Globus pallidus (tissue), 1 donor: ENCODE measurements at regions not wholly inside any gene's neighbourhood (a gene's known extent, or its start where the extent isn't known, plus 50 kb on each side); places are given as distances from the start of the nearest gene placed in this dataset.

ENCODE experiments used
- DNase-seq: peaks from one replicate; pipeline ENCODE4 v3.0.0-alpha.2; 2015; ENCODE audit warnings: low spot score

DNA sequence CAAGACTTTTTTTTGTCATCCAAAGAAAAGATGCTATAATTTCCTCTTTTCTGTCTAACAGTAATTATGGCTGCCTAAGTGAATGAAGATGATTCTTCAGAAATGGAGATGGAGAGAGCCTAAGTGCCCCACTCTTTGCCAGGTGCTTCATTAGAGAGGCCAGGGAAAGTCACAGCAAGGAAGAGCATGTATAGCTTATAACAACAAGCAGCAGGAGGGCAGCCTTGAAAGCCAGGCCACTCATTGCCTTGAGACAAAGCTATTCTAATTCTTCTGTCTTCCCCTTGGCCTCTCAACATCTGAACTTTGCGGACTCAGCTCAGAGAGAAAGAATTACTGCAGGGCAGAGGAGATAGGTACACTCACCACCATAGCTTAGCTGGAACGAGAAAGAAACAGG, 112.0 kb upstream of the ZNF366 start:
- DNase-seq: no peak

DNA sequence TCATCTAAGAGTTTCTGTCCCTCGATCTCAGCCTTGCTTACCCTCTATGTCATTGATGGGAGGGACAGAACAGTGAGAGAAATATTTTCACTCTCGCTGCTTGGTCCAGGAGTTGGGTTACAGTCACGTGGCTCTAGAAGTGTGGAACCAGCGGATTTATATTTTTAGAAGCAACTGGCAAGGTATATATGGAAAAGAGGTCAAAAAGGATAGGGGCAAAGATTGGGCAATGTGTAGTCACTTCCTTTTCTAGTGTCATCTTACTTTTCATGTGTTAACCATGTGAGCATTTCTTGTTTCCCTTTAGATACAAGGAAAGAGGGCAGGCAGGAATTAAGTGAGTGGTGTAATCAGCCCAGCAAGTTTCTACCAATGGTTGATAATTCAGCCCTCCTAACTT, 111.5 kb upstream of the ZNF366 start:
- no peak for DNase-seq

DNA sequence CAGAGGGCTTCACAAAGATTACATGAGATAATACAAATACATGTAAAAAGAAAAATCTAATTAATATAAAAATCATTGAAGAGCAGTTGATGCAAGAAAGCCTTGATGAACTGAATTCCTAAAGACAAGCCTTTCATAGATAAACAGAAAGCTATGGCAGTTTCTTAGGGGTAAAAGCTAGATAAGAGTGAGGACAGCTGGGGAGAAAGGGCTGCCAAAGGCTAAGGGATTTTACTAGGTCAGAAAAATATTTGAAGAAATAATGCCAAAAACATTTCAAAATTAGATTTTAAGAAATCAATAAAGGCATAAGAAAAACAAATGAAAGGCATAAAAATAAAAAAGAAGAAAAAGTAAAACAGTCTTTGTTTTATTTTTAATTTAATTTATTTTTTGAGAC, 107.9 kb upstream of the ZNF366 start:
- DNase-seq: no peak

DNA sequence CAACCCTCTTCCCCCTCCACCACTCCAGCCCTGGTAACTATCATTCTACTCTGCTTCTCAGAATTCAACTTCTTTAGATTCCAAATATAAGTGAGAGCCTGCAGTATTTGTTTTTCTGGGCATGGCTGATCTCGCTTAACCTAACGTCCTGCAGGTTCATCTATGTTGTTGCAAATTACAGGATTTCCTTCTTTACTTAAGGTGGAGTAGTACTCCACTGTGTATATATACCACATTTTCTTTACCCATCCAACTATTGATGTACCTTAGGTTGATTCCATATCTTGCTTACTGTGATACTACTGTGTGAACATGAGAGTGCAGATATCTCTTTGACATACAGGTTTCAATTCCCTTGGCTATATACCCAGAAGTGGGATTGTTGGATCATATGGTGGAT, 106.3 kb upstream of the ZNF366 start:
- no peak for DNase-seq

DNA sequence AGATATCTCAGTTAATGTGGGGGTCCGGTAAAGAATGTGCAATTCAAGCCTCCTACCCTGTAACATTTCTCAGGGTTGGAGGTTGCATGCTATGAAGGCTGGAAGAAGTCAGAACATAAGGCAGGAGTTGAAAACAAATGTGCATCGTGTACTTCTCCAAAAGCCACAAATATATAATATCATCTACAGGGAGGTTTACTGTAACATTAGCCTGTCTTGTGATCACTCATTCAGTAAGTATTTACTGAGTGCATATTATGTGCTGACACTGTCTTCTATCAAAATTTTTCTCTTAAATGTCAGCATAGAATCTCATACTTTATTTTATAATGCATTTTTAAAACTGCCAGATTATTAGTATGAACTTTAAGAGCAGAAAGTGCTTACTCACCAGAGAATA, 105.6 kb upstream of the ZNF366 start:
- no peak for DNase-seq

DNA sequence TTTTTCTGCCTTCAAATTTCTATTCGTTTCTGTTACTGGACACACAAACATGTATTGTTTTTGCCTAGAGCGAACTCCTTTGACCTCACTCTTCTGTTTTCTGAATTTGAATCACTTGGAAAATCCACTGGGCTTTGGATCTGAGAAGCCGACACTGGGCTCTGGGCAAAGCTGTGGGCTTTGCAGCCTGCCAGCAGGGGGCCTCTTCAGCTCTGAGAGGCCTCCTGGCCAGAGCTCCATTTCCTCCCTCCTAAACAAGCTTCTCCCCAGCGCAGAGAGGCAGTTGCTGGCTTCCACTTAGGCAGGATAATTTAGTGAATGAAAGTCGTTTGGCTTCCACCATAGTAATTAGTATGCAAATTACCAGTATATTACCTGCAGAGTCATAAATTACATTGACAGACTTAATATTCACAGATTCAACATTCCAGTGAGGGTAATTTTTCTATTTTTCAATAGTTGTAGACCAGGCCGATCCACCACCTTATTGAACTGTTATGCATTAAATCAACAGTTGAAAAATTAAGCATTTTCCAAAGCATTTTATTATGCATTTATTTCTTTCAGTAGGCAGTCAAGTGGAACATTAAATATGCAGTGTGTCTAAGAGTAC, 104.0 kb upstream of the ZNF366 start:
- DNase-seq: peak; percentile 95

DNA sequence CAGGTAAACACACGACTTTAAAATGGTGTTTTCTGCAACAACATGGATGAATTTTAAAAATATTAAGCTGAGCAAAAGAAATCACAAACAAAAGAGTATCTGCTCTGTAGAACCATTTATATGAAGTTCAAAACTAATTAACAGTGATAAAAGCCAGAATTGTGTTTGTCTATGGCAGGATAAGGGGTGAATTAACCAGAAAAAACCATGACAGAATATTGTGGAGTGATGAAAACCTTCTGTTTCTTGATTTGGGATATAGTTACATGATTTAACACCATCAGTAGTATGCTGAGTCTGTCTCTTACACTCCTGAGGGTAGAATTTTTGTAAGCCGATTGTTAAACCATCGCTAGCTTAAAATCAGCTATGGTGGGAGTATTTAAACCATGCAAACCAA, 101.7 kb upstream of the ZNF366 start:
- DNase-seq: no peak

DNA sequence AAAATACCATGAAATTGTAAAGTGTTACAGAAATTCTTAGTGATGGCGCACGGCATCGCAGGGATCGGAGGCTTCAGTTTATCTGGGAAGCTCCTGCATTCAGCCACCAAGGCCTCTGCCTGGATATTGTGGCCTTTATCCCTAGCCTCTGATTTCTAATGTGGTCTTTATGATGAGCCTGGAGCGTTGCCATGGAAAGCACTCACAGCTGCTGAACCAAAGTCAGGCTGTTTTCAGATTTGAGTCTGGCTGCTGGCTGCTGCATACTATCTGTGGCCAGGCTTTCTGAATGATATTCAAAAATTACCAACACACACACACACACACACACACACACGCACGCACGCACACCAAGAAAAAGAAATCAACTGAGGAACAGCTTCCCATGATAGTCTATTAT, 101.1 kb upstream of the ZNF366 start:
- DNase-seq: peak; percentile 90

DNA sequence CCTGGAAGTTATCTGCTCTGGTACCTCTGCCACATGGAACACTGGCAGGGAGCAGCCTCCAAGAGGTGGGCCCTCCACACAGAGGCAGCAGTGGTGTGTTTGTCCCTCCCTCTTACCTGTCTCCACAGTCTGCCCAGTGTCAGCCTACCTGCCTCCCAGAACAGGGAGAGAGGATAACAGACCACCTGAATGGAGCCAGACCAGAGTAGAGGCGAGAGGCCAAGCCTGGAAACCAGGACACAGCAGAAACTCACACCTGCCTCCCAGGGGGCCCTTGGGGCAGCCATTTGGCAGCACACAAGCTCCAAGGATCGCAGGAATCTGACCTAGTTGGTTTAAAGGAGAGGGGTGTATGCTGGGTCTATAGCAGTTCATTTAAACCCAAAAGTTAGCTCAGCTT, 100.2 kb upstream of the ZNF366 start:
- no peak for DNase-seq

DNA sequence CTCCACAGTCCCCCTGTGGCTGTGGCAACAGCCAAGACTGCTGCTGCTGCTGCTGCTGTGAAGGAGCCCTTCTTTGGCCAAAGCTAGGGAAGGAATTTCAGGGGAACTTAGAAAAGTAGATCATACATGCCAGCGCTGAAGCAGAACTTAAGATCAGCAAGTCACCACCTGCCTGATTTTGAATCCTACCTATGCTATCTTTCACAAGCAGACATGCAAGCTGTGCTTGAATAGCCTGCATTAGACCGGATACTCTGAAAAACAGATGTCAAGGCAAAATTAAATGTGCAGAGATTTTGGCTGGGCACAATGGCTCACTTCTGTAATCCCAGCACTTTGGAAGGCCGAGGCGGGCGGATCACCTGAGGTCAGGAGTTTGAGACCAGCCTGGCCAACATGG, 99.3 kb upstream of the ZNF366 start:
- no peak for DNase-seq

DNA sequence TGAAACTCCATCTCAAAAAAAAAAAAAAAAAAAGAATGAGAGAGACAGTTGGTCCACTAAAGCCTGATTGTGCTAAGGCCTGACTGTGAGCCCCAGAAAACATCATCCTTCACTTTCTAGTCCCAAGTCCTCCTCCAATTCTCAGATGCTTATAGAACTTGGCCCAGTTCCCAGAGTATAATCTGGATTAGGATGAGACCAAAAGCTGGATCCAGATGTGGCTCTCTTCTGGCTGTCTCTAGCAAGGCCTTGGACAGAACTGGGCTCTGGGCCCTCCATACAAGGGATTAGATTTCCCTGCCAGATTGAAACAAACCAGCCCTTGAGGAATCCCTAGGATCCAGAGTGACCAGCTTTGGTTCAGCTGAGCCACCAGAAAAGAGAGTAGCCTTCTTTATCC, 98.4 kb upstream of the ZNF366 start:
- DNase-seq: no peak

DNA sequence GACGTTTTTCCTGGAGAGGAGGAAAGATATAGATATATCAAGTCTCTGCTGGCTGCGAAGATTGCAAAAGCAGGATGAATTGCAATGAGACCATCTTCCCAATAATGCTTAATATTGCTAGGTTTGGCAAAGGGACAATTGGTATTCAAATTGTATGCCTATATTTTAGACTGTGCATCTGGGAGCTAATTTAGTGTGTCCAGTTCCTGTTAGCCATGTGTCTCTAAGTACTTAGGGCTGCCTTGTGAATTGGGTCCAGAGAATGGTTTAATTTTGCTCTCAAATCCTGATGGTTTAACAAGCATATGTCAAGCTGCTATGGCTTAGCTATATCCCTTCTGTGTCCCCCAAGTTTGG, 97.6 kb upstream of the ZNF366 start:
- no peak for DNase-seq

DNA sequence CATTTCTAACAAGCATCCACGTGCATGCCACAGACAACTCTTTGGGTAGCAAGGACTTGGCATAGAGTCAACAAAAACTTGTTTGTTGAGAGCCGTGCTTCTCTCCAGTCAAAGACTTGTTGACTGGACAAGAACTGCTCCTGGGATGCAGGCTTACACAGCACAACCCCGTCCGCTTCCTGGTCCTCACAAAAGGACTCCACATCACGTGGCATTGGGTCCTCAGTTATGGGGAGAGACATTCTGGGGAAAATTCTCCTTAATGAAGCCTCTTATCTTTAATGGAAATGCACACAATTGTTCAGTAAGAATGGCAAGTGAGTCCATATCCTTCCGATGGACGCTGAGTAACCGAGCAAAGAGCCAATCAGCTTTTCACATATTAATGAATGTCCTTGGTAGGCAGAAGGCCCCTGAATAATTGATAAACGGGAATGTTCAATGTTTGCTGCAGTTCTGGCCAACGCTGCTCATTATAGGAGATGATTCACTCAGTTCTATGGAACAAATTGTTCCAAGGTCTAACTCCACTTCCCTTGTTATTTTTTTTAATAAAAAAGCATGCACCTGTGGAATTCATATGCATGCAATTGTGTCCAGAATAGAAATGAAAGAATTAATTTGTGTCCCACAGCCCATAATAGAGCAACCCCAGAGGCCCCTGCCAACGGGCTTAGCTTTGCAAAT, 97.0 kb upstream of the ZNF366 start:
- no peak for DNase-seq

DNA sequence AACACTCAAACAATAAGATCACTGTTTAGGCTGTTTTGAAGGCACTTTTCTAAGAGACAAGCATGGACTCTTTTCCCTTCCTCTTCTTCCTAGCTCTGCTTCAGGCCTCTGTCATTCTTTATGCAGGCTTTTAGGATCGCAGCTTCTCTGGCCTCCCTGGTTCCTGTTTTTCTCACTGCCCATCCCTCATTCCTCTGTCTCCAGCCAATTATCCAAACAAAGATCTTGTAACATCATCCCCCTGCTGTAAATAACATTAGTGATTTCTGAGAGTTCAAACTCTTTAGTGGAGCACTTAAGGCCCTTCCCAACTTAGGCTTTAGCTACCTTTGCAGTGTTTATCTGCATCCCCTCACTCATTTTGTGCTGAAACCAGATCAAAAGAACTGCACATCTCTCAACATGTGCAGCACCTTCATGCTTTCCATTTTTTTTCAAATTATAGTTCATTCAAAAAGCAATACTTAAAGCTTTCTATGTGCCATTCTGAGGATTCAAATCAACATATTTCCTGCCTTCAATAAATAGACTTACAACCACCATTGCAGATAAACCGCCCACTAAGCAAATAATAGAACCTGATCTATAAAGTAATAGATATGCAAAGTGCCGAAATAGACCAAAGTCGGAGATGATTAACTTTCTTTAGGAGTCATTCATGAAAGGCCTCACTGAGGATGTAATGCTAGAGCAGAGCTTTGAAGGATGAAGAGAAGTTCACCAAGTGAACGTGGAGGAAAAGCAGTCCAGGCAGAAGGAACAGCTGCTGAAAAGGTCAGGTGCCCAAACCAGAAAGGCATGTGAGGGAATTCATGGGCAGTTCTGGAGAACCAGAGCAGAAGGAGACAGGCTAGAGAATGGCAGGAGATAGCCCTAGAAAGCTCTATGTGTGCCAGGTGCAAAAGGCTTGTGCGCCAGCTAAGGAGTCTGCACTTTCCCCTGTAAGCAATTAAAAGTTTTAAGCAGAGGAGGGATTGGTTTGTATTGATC, 95.8 kb upstream of the ZNF366 start:
- DNase-seq: peak; percentile 44

DNA sequence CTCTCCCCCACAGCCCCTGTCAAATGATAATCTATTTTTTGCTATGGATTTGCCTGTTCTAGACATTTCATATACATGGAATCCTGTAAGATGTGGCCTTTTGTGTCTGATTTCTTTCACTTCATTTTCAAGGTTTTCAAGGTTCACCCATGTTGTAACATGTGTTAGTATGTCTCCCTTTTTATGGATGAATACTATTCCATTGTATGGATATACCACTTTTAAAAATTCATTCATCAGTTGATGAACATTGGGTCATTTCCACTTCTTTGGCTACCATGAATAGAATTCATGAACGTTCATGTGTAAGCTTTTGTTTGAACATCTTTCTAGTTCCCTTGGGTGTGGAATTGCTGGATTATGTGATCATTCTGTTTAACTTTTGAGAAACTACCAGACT, 94.7 kb upstream of the ZNF366 start:
- no peak for DNase-seq

DNA sequence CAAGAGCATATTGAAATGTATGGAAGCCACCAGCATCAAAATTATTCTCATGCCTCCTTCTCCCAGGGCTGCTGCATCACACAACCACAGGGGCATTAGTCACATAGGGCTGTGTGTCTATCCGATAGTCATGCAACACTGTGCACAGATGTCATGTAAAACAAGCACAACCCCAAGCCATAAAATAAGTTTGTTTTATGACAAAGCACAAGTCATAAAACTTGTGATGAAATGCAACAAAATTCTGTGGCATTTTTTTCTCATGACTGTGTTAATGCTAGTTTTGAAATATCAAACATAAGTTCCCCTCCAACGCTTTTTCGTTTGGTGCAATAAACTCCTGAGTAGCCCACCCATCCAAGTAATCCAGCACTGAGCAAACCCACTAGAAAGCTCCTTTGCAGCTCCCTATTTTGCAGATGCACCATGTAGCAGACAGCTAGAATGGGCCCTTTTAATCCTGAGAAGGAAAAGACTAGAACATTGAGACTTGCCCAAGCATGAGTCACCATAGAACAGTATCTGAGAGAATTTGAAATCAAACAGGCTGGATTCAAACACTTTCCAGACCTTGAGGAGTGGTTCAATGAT, 93.3 kb upstream of the ZNF366 start:
- no peak for DNase-seq

DNA sequence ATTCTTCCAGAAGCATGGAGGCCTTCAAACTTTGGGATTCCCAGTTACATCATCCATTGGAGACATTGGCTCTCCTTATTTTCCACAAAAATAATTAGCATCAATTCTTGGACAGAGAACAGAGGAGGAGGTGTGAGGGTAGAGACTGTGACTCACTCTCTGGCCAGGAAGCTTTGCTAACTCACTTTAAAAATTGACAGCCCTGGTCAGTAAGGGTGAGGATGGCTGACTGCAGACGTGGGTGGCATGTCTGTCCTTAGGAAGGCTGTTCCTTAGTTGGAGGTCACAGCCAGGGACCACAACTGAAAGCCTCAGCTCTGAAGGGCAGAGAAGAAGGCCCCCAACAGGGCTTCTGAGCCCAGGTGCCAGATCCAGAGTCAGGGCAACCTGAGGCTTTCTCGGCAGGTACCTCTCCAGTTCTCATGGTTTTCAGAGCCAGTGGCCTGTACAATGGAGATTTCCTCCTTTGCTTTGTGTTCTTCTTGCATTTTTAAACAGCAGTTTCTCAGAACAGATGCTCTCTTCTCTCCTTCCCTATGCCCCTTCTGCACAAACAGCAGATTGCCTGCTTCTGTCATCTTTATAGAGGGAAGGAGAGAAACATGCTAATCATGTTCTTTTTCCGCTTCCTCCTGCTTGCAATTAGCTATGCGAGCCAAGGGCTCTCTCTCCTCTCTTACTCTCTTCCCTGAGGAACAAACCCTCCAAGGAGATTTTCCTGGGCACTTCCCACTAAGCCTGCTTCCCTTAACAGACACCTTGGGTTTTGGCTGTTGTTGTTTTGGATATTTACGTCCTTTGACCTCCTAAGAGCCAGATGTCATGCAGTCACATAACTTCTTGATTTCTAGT, 92.5 kb upstream of the ZNF366 start:
- DNase-seq: no peak

DNA sequence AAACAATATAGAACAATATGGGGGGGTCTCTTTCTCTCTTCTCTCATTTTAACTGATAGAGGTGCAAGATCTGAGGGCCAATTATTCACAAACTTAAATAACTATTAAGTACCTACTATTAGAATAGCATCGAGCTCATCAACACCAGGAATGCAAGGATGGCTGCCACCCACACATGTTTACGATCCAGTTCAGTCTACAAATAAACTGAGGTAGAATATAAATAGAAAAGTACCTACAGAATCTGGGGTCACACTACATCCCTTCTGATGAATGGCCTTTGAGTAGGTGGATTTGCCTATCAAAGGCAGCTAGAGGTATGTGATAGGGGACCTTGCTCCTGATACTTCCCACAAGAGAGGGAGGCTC, 91.8 kb upstream of the ZNF366 start:
- no peak for DNase-seq

DNA sequence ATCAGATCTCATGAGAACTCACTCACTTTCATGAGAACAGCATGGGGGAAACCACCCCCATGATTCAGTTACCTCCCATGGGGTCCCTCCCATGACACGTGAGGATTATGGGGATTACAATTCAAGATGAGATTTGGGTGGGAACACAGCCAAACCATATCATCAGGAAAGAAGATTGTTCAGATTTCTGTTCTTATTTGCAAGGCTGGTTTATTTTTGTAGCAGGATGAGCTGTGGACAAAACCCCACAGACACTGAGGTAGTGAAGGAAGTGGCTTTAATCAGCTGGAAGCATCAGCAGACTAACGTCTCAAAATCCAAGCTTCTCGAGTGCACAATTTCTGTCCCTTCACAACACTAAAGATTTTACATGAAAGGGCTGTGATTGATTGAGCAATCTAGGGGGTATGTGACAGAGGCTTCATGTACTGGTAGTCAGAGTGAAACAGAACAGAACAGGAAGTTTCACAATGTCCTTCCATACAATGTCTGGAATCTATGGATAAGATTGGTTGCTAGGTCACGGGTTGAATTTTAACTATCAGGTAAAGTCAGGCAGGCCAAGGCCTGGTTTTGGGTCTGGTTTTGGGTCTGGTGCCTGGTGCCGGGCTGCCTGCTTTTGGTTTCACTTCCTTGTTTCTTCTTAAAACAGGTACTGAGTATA, 91.3 kb upstream of the ZNF366 start:
- no peak for DNase-seq

DNA sequence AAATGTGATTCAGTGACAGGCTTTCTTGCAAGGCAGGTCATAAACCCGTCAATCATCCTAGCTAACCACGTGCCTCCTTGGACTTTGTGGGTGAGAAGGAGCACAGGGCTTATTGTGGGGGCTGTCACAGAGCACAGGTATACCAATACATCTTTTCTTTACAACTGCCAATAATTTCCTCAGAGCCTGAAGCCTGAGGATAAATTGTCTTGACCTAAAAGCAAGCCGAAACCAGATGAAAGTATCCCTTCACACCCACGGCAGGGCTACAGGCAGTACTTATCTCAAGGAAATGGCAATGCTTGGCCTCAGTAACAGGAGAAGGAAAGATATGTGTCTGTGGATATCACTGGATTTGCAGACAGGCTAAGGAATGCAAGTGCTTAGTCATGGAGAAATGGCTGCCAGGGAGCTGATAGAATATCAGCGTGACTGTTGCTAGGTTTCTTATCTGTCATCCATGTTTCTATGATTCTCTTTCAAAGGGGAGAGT, 90.3 kb upstream of the ZNF366 start:
- no peak for DNase-seq

DNA sequence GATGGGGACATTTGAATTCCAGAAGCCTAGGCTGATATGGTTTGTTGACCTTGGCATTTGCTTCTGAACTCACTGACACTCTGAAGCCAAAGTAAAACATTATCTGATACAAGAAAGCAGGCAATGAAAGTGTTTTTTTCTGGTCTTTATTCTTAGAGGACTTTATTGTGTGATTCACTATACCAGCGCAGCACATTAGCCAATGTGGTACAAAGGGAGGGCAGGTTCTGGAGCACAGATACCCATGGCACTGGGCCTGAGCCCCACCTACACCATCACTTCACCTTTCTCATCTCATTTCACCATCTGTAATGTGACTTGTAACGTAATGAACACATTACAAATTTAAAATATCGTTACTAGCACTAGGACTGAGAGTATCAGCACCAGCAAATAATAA, 89.7 kb upstream of the ZNF366 start:
- DNase-seq: no peak
